ENCODE measurements at regions not wholly inside any gene's neighbourhood (a gene's known extent, or its start where the extent isn't known, plus 50 kb on each side); places are given as distances from the start of the nearest gene placed in this dataset.

- ATAC-seq (ENCODE audit: low read depth) (no peak), DNase-seq (no peak)
- Histone ChIP-seq H2BK5ac (ENCODE audit: low read depth, low read length, poor library complexity, severe bottlenecking) (no peak overlapping the region), H3K9me1 (ENCODE audit: insufficient read depth, low read length) (no peaks in the 10 kb centered on the region), H2AK9ac (replicated peaks; ENCODE audit: low read depth, low read length, poor library complexity) (no peak overlapping the region), H3K18ac (ENCODE audit: low read depth, low read length) (no peak overlapping the region), H2BK120ac (ENCODE audit: low read depth, low read length) (no peak overlapping the region; the same call in 1 of the 2 replicates), H3K9me3 (ENCODE audit: control insufficient read depth, insufficient read depth, low read length) (no peaks in the 10 kb centered on the region), H4K20me1 (ENCODE audit: insufficient read depth, low read length) (no peaks in the 10 kb centered on the region), H4K8ac (ENCODE audit: low read depth in 2 of 2, low read length in 2 of 2) (no peak overlapping the region), H3K14ac (replicated peaks; ENCODE audit: low read depth, low read length) (no peak overlapping the region), H2BK15ac (ENCODE audit: low read depth, low read length) (no peak overlapping the region), H2AK5ac (ENCODE audit: low read depth, low read length) (no peak overlapping the region), H3K4me1 (ENCODE audit: control insufficient read depth, insufficient read depth, low read length) (no peaks in the 10 kb centered on the region), H3K27ac (ENCODE audit: insufficient read depth, low read length) (no peak overlapping the region), H3K36me3 (ENCODE audit: control insufficient read depth, insufficient read depth, low read length) (no peaks in the 10 kb centered on the region), H3K4me2 (ENCODE audit: low read depth, low read length) (no peak overlapping the region), H4K5ac (ENCODE audit: low read depth, low read length) (no peak overlapping the region), H3K9ac (ENCODE audit: low read depth, low read length) (no peak overlapping the region), H2AFZ (replicated peaks; ENCODE audit: low read length, poor library complexity) (peak overlapping the region; percentile 61), H2BK20ac (ENCODE audit: low read depth, low read length) (no peak overlapping the region), H4K91ac (ENCODE audit: insufficient read depth, low read depth, low read length) (no peak overlapping the region), H3K4me3 (ENCODE audit: insufficient read depth, low read depth, low read length) (no peak overlapping the region), H3K79me1 (ENCODE audit: low read depth in 1 of 2, low read length in 2 of 2) (no peaks in the 10 kb centered on the region), H3K4ac (ENCODE audit: low read depth, low read length) (no peak overlapping the region), H3K23ac (ENCODE audit: low read depth, low read length) (no peak overlapping the region), H3K56ac (ENCODE audit: extremely low read depth, insufficient read depth, low read length) (no peak overlapping the region), H3K27me3 (ENCODE audit: control insufficient read depth, insufficient read depth, low read length) (no peaks in the 10 kb centered on the region)
- in situ Hi-C loops (cut with MboI; ENCODE audit: low sequenced_read_pairs) (no loop called here), intact Hi-C loops (cut with micrococcal nuclease) (no loop called here), dilution Hi-C loops (cut with HindIII; ENCODE audit: low sequenced_read_pairs, unreplicated experiment) (no loop called here)
- WGBS, 2 experiments (ENCODE audit: extremely low coverage in 2 of 2, insufficient read length in 1 of 2) = 98% methylated on average over 4 of the region's 8 CpGs; no CpG with 5 or more reads in 1 of the 2 experiments
- BruUV-seq (replicated peaks) = no TSS peak
- TF ChIP-seq BHLHE40 (IDR thresholded peaks at IDR 0.05; ENCODE audit: low read depth, low read length) = no peak
- no peak for TF ChIP-seq MXI1 (IDR thresholded peaks at IDR 0.05; ENCODE audit: borderline replicate concordance, low read depth, low read length)
- TF ChIP-seq FOS (IDR thresholded peaks at IDR 0.05; ENCODE audit: low read depth, low read length) = no peak
- ChIA-PET CTCF (no interaction called here), POLR2A (ENCODE audit: unreplicated experiment) (no interaction called here)
These were observed 298.7 kb upstream of the TENM3 start for GRCh38 chr4:181944527-181944926.

Measured in IMR-90 (cell line).